HCT116 (cell line): ENCODE measurements at regions not wholly inside any gene's neighbourhood (a gene's known extent, or its start where the extent isn't known, plus 50 kb on each side); places are given as distances from the start of the nearest gene placed in this dataset.
"Not testable (repeated sequence)": the region's sequence is repeated elsewhere in the genome, so short reads cannot be mapped to it uniquely, and the experiment has no call there.

ENCODE experiments used
- ATAC-seq: fragments of 200-7000 bp; cut with Tn5 transposase; 2 replicates; pipeline ENCODE4 v1.9.1; 2020; ENCODE audit warnings: mild to moderate bottlenecking, moderate library complexity
- BruUV-seq: library from RNA; stranded (reverse); fragments of 400-500 nt; replicated peaks from 2 replicates; lab custom pipeline; 2021; lab: Mats Ljungman, UMichigan
- CTCF ChIA-PET: fragments of 300-600 bp; sonication (Branson Sonifier 250); formaldehyde crosslinking; loops from one replicate; lab custom pipeline; 2021; ENCODE audit warnings: antibody characterized with exemption; lab: Charles Lee
- POLR2A ChIA-PET: fragments of 300-600, 350-600 bp; sonication (Branson Sonifier 250); formaldehyde crosslinking; loops from one replicate; lab custom pipeline; 2021; ENCODE audit warnings: antibody characterized with exemption; lab: Charles Lee
- RAD21 ChIA-PET, 2 experiments: fragments of 300-600 bp; sonication (Branson Sonifier 250); formaldehyde crosslinking; loops; one replicate each; lab custom pipeline; 2023; ENCODE audit warnings: low total read pairs in 2 of 2; ENCODE audit not compliant: uncharacterized antibody in 2 of 2, unreplicated experiment in 2 of 2, low non-redundant PET in 1 of 2; lab: Charles Lee
- DNase-seq: peaks from one replicate; pipeline ENCODE4 v3.0.0-alpha.2; 2010; ENCODE audit warnings: low read depth, low spot score
- H2AFZ ChIP-seq: fragments of 200-600 bp; shearing (Covaris generic), sonication (generic); 2 replicates; pipeline ENCODE4 v1.6.1; 2017; ENCODE audit warnings: low read depth, mixed run types, mixed read lengths, antibody characterized with exemption, low read length; ENCODE audit not compliant: poor library complexity, severe bottlenecking
- H3K27ac ChIP-seq: 2 replicates; pipeline ENCODE4 v1.5.1; 2012; ENCODE audit warnings: low read depth, low read length
- H3K27me3 ChIP-seq: fragments of 200-600 bp; sonication (generic); 2 replicates; pipeline ENCODE4 v1.6.1; 2016; ENCODE audit warnings: mixed run types, low read length, mixed read lengths; ENCODE audit not compliant: insufficient read depth
- H3K36me3 ChIP-seq, 2 experiments: fragments of 200-500 bp in 1 of 2; fragments of 200-600 bp in 1 of 2; sonication (Bioruptor generic) in 1 of 2; sonication (generic) in 1 of 2; 2 replicates each; pipeline versions ENCODE4 v1.5.1 to v1.6.1; 2014 to 2016; ENCODE audit warnings: low read length in 2 of 2, inconsistent platforms in 1 of 2, mixed read lengths in 1 of 2, mixed run types in 1 of 2; ENCODE audit not compliant: insufficient read depth in 2 of 2, control insufficient read depth in 1 of 2
- H3K4me1 ChIP-seq, 2 experiments: fragments of 200-600 bp in 1 of 2; sonication (generic) in 1 of 2; 2 replicates each; pipeline versions ENCODE4 v1.5.1 to v1.6.1; 2012 to 2017; ENCODE audit warnings: low read length in 2 of 2, inconsistent platforms in 1 of 2, mild to moderate bottlenecking in 1 of 2, mixed read lengths in 1 of 2, mixed run types in 1 of 2, moderate library complexity in 1 of 2; ENCODE audit not compliant: insufficient read depth in 2 of 2, control insufficient read depth in 1 of 2
- H3K4me2 ChIP-seq: fragments of 200-600 bp; sonication (generic); 2 replicates; pipeline ENCODE4 v1.6.1; 2017; ENCODE audit warnings: mixed run types, low read length, mixed read lengths
- H3K4me3 ChIP-seq, 2 experiments: fragments of 200-600 bp in 1 of 2; sonication (generic) in 1 of 2; replicated peaks in 1 of 2; 2 replicates each; pipeline ENCODE4 v1.5.1; 2011 to 2016; ENCODE audit warnings: low read length in 2 of 2, control low read depth in 1 of 2, low read depth in 1 of 2, mild to moderate bottlenecking in 1 of 2, mixed read lengths in 1 of 2, mixed run types in 1 of 2
- H3K79me2 ChIP-seq: fragments of 200-600 bp; sonication (generic); 2 replicates; pipeline ENCODE4 v1.6.1; 2017; ENCODE audit warnings: mild to moderate bottlenecking, mixed run types, low read length, moderate library complexity, mixed read lengths; ENCODE audit not compliant: insufficient read depth
- H3K9ac ChIP-seq: fragments of 200-600 bp; sonication (generic); 2 replicates; pipeline ENCODE4 v1.6.1; 2016; ENCODE audit warnings: low read length, mixed read lengths
- H3K9me2 ChIP-seq: fragments of 200-600 bp; sonication (generic), shearing (Covaris generic); 2 replicates; pipeline ENCODE4 v1.6.1; 2017; ENCODE audit warnings: mixed run types, mild to moderate bottlenecking, moderate library complexity; ENCODE audit not compliant: insufficient read depth
- H3K9me3 ChIP-seq, 2 experiments: fragments of 200-500 bp in 1 of 2; fragments of 200-600 bp in 1 of 2; sonication (Bioruptor generic) in 1 of 2; sonication (generic) in 1 of 2; 2 replicates each; pipeline ENCODE4 v1.6.1; 2014 to 2017; ENCODE audit warnings: low read length in 2 of 2, mixed read lengths in 2 of 2, inconsistent platforms in 1 of 2, low read depth in 1 of 2, mild to moderate bottlenecking in 1 of 2, mixed run types in 1 of 2, moderate library complexity in 1 of 2; ENCODE audit not compliant: control insufficient read depth in 1 of 2, insufficient read depth in 1 of 2
- H4K20me1 ChIP-seq: fragments of 200-600 bp; sonication (generic), shearing (Covaris generic); 2 replicates; pipeline ENCODE4 v1.6.1; 2017; ENCODE audit warnings: mixed run types, mild to moderate bottlenecking, moderate library complexity; ENCODE audit not compliant: insufficient read depth
- CEBPB ChIP-seq: IDR thresholded peaks from 2 replicates; pipeline ENCODE4 v1.6.1; 2012; ENCODE audit warnings: low read depth
- EZH2 ChIP-seq: fragments of 200-600 bp; sonication (generic); IDR thresholded peaks from 2 replicates; pipeline ENCODE4 v1.6.1; 2017; ENCODE audit warnings: antibody characterized with exemption, mixed run types
- FOSL1 ChIP-seq: IDR thresholded peaks from 2 replicates; pipeline ENCODE4 v1.6.1; 2012; ENCODE audit warnings: low read depth
- JUND ChIP-seq: IDR thresholded peaks from 2 replicates; pipeline ENCODE4 v1.6.1; 2012
- POLR2A ChIP-seq: IDR thresholded peaks from 2 replicates; pipeline ENCODE4 v1.7.0; 2011; ENCODE audit warnings: borderline replicate concordance; ENCODE audit not compliant: insufficient read depth, insufficient read length; ENCODE audit errors: extremely low read depth
- POLR2AphosphoS5 ChIP-seq: IDR thresholded peaks from 2 replicates; pipeline ENCODE4 v1.6.1; 2011; ENCODE audit warnings: mild to moderate bottlenecking, low read depth, low read length, moderate library complexity
- RAD21 ChIP-seq: IDR thresholded peaks from 2 replicates; pipeline ENCODE4 v1.6.1; 2012; ENCODE audit warnings: low read depth, mild to moderate bottlenecking
- SP1 ChIP-seq: IDR thresholded peaks from 2 replicates; pipeline ENCODE4 v1.6.1; 2012; ENCODE audit warnings: low read depth
- ZFX ChIP-seq: fragments of 450-650 bp; IDR thresholded peaks from 2 replicates; pipeline ENCODE4 v1.6.1; 2017
- ZNF274 ChIP-seq: fragments of 200-500 bp; sonication (Bioruptor generic); IDR thresholded peaks from 2 replicates; pipeline ENCODE4 v1.6.1; 2014; ENCODE audit warnings: mild to moderate bottlenecking, low read depth, low read length, inconsistent platforms
- intact Hi-C: fragments of 100-400 bp; cut with micrococcal nuclease; formaldehyde crosslinking; loops from 2 replicates; pipeline ENCODE4 v1.10.0; 2022
- TF ChIP-seq, protein P1 (sequence below): IDR thresholded peaks from 2 replicates; pipeline ENCODE4 v1.6.1; 2012; ENCODE audit warnings: low read depth
- TF ChIP-seq, protein P2 (sequence below): IDR thresholded peaks from 2 replicates; pipeline ENCODE4 v1.6.1; 2012
- TF ChIP-seq, protein P3 (sequence below): IDR thresholded peaks from 2 replicates; pipeline ENCODE4 v1.6.1; 2011; ENCODE audit warnings: mild to moderate bottlenecking, low read length, moderate library complexity; ENCODE audit not compliant: insufficient replicate concordance; ENCODE audit errors: extremely low read depth

DNA sequence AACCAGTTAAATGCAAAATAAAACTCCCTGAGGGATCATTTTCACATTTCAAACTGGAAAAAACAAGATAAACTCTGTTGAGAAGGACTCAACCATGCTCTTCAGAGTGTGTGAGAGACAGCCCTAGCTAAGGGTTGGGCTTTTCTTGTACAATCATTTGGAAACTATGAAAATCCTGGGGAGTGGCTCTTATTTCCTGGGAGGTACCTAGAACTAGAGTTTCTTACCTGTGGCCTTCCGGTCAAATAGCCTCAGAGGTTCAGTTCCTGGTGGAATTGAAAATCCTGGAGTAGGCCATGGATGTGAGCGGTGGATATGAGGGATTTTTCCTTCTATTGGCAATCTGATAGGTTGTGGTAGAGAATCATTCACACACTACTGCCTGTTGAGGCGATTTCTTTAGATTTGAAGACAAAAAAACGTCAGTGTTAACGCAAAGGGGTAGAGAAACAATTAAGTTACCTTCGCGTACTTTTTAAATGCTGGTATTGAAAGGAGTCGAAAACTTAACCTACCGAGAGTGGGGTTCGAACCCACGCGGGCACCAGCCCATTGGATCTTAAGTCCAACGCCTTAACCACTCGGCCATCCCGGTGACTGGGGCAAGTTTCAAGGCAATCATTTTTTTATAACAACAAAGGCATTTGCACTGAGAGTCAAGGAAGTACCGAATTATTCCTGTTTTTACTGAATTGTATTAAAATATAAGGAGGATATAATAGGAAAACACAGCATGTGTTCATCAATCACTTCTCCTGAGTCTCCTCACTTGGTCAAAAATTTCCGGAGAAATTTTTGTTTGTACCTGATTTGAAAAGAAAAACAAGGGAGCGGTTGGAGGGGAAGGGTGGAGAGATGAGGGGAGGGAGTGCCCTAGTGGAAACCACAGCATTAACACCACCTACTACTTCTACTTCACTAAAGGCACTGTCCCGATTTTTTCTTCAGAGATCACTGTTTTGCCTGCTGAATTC is 191.3 kb downstream of the OR2B2 start (continued):
- TF ChIP-seq, protein P1, sequence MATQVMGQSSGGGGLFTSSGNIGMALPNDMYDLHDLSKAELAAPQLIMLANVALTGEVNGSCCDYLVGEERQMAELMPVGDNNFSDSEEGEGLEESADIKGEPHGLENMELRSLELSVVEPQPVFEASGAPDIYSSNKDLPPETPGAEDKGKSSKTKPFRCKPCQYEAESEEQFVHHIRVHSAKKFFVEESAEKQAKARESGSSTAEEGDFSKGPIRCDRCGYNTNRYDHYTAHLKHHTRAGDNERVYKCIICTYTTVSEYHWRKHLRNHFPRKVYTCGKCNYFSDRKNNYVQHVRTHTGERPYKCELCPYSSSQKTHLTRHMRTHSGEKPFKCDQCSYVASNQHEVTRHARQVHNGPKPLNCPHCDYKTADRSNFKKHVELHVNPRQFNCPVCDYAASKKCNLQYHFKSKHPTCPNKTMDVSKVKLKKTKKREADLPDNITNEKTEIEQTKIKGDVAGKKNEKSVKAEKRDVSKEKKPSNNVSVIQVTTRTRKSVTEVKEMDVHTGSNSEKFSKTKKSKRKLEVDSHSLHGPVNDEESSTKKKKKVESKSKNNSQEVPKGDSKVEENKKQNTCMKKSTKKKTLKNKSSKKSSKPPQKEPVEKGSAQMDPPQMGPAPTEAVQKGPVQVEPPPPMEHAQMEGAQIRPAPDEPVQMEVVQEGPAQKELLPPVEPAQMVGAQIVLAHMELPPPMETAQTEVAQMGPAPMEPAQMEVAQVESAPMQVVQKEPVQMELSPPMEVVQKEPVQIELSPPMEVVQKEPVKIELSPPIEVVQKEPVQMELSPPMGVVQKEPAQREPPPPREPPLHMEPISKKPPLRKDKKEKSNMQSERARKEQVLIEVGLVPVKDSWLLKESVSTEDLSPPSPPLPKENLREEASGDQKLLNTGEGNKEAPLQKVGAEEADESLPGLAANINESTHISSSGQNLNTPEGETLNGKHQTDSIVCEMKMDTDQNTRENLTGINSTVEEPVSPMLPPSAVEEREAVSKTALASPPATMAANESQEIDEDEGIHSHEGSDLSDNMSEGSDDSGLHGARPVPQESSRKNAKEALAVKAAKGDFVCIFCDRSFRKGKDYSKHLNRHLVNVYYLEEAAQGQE = no peak
- no peak for TF ChIP-seq POLR2A
- TF ChIP-seq POLR2AphosphoS5 = peak; percentile 62
- no peak for TF ChIP-seq ZNF274
- TF ChIP-seq, protein P2, sequence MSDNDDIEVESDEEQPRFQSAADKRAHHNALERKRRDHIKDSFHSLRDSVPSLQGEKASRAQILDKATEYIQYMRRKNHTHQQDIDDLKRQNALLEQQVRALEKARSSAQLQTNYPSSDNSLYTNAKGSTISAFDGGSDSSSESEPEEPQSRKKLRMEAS = no peak; the same call in 1 of the 2 replicates
- peak; percentile 57; the same call in 1 of the 2 replicates for TF ChIP-seq JUND
- TF ChIP-seq, protein P3, sequence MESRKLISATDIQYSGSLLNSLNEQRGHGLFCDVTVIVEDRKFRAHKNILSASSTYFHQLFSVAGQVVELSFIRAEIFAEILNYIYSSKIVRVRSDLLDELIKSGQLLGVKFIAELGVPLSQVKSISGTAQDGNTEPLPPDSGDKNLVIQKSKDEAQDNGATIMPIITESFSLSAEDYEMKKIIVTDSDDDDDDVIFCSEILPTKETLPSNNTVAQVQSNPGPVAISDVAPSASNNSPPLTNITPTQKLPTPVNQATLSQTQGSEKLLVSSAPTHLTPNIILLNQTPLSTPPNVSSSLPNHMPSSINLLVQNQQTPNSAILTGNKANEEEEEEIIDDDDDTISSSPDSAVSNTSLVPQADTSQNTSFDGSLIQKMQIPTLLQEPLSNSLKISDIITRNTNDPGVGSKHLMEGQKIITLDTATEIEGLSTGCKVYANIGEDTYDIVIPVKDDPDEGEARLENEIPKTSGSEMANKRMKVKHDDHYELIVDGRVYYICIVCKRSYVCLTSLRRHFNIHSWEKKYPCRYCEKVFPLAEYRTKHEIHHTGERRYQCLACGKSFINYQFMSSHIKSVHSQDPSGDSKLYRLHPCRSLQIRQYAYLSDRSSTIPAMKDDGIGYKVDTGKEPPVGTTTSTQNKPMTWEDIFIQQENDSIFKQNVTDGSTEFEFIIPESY = no peak
- peak; percentile 41 for TF ChIP-seq SP1
- no peak for TF ChIP-seq ZFX
- TF ChIP-seq RAD21 = no peak
- TF ChIP-seq EZH2 = no peak
- peak; percentile 62; the same call in 1 of the 2 replicates for TF ChIP-seq FOSL1
- TF ChIP-seq CEBPB = no peak

DNA sequence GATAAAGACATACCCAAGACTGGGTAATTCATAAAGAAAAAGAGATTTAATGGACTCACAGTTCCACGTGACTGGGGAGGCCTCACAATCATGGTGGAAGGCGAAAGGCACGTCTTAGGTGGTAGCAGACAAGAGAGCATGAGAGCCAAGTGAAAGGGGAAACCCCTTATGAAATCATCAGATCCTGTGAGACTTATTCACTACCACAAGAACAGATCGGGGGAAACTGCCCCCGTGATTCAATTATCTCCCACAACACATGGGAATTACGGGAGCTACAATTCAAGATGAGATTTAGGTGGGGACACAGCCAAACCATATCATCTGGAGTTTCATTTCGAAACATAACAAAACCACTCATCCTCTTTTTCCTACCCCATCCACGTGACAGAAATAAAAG is 193.2 kb downstream of the OR2B2 start:
- H3K9ac ChIP-seq, H2AFZ ChIP-seq, H4K20me1 ChIP-seq, H3K27me3 ChIP-seq, intact Hi-C loops, ATAC-seq, H3K4me3 ChIP-seq, DNase-seq, H3K9me2 ChIP-seq, H3K27ac ChIP-seq, H3K9me3 ChIP-seq, H3K79me2 ChIP-seq, BruUV-seq, CTCF ChIA-PET, RAD21 ChIA-PET, H3K4me2 ChIP-seq, H3K36me3 ChIP-seq, POLR2A ChIA-PET: not testable (repeated sequence)
- H3K4me1 ChIP-seq = peaks cover 17 to 29% of the 10 kb centered on the region in 2 experiments
